Lower leg skin (tissue), 3 donors: ENCODE measurements at regions not wholly inside any gene's neighbourhood (a gene's known extent, or its start where the extent isn't known, plus 50 kb on each side); places are given as distances from the start of the nearest gene placed in this dataset.
"Not testable (repeated sequence)": the region's sequence is repeated elsewhere in the genome, so short reads cannot be mapped to it uniquely, and the experiment has no call there.

Experiments used
- DNase-seq, 2 donors: peaks; one replicate each; pipeline ENCODE4 v3.0.0-alpha.2; 2019; ENCODE audit warnings: low spot score in 2 of 2
- H3K4me3 ChIP-seq: fragments of 200-600 bp; sonication (generic); 2 replicates; pipeline ENCODE4 v1.5.1; 2017; ENCODE audit warnings: mild to moderate bottlenecking, low read depth; ENCODE audit not compliant: poor library complexity, severe bottlenecking
- WGBS, 2 donors: methylation state at CpG; one replicate each; pipeline ENCODE4 v1.1.5; 2018; 5-methylcytosine and 5-hydroxymethylcytosine counted together
- intact Hi-C: fragments of 100-400 bp; cut with DNase I; formaldehyde crosslinking; loops from one replicate; pipeline ENCODE4 v1.15.0; 2023; ENCODE audit warnings: low total_unique reads

GRCh38 chr9:67288117-67288735, 295.9 kb upstream of the SPATA31A3 start:
- DNase-seq, intact Hi-C loops, H3K4me3 ChIP-seq: not testable (repeated sequence)
- WGBS, 2 donors, result no CpG with 5 or more reads among the region's 46 CpGs

GRCh38 chr9:67284299-67284698, 291.9 kb upstream of the SPATA31A3 start:
- H3K4me3 ChIP-seq, DNase-seq, intact Hi-C loops: not testable (repeated sequence)
- WGBS, 2 donors, result no CpG with 5 or more reads among the region's 6 CpGs

DNA sequence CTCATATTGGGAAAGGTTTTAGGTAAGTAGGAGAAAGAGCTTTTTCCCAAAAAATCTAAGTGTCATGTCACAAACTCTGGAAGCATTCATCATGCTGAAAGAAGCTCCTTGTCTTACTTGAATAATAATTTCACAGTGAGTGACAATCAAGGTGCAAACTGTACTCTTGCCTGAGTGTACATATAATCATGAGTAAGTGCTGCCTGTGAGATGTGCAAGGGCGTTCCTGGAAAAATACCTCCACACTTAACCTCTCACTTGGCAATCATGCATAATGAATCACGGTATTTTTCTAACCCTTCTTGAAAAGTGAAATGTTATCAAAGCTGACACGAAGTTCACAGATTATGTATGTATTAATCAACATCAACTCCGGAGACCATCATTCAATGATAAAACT, 289.2 kb upstream of the SPATA31A3 start:
- H3K4me3 ChIP-seq, DNase-seq, intact Hi-C loops: not testable (repeated sequence)
- WGBS, 2 donors, result no CpG with 5 or more reads among the region's 4 CpGs

GRCh38 chr9:67269692-67270091, 277.3 kb upstream of the SPATA31A3 start:
- DNase-seq, H3K4me3 ChIP-seq, intact Hi-C loops: not testable (repeated sequence)
- no CpG with 5 or more reads among the region's 1 CpG for WGBS, 2 donors

GRCh38 chr9:67257894-67258293, 265.5 kb upstream of the SPATA31A3 start:
- H3K4me3 ChIP-seq, intact Hi-C loops, DNase-seq: not testable (repeated sequence)
- WGBS, 2 donors, result no CpG with 5 or more reads among the region's 6 CpGs

DNA sequence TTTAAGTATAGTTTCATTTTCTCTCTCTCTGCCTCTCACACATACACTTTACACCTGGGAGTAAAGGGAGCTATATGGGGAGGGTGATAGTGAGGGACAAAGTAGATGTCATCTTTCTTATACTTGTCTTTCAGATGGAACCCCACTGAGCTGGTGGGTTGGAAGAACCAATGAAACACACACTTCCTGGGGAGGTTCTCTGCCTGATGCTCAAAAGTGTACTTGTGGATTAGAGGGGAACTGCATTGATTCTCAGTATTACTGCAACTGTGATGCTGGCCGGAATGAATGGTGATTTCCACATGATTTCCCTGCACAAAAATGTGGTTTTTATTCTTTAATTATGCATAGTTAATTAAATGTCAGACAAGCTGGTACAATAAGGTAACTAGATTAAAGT, 256.6 kb upstream of the SPATA31A3 start:
- H3K4me3 ChIP-seq, DNase-seq, intact Hi-C loops: not testable (repeated sequence)
- WGBS, 2 donors, result no CpG with 5 or more reads among the region's 1 CpG

- intact Hi-C loops, DNase-seq: not testable (repeated sequence)
- 93 to 97% methylated on average over 14 to 15 of the region's 16 CpGs for WGBS, 2 donors
Observed at GRCh38 chr9:67212073-67212472, 219.7 kb upstream of the SPATA31A3 start.

GRCh38 chr9:67210842-67211241, 218.5 kb upstream of the SPATA31A3 start:
- intact Hi-C loops, H3K4me3 ChIP-seq, DNase-seq: not testable (repeated sequence)
- WGBS, 2 donors, result 74 to 86% methylated on average over 1 of the region's 3 CpGs

More at GRCh38 chr9:67212073-67212472, 219.7 kb upstream of the SPATA31A3 start:
- not testable (repeated sequence) for H3K4me3 ChIP-seq

DNA sequence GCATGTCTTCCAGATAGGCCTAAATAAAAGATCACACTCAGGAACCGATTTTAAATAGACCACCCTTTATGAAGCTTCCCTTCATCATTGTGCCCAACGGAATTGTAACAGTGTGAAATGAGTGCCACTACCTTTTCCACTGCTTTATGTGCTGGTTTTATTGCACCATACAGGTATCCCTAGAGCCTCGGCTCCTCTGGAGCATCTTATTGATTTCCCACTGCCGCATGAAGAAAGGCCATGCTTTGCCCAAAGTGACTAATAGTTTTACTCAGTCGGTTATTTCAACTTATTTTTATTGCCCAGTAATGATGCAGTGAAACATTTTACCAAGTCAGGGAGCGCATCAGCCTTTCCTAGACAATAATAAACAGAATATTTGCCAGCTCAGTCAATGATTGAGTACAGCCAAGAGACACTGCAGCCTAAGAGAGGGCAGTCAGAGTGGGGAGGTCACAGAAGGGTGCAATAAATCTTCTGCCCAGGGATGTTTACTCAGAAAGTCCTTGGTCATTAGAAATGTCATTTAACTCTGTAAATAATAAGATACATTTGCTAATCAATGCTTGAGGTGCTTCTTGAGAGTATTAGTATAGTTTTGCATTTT, 216.6 kb upstream of the SPATA31A3 start:
- H3K4me3 ChIP-seq, intact Hi-C loops, DNase-seq: not testable (repeated sequence)
- WGBS, 2 donors, result no CpG with 5 or more reads among the region's 6 CpGs

DNA sequence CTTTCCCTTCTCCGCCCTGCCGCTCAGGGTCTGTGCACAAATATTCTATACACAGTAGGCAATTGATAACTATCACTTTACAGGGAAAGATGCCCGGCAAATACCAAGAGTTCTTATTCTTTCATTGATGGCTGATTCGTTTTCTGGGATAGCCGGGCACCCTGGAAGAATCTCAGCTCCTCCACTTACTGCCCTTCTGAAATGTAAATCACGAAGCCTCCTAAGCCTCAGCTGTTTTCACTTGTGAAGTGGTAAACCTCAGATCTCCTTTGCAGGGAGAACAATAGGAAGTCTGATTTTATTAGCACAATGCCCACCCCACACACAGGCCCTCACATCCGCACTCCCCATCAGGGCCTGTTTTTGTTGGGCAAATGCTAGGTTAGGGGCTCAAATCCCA, 203.8 kb upstream of the SPATA31A3 start:
- DNase-seq, intact Hi-C loops, H3K4me3 ChIP-seq: not testable (repeated sequence)
- 84% methylated on average over 5 of the region's 7 CpGs; no CpG with 5 or more reads in 1 of the 2 donors for WGBS, 2 donors

DNA sequence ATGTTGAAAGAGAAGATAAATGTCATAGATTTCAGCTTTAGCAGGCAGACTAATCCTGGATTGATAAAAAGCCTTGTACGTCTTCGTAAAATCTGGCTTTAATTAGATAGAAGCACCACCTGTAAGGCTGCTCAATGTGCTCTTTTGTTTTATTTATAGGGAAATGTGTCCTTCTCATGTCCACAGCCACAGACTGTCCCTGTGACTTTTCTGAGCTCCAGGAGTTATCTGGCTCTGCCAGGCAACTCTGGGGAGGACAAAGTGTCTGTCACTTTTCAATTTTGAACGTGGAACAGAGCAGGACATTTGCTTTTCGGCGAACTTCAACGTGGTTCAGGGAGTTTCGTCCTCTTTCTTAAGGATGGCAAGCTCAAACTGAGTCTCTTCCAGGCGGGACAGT, 203.0 kb upstream of the SPATA31A3 start:
- DNase-seq, H3K4me3 ChIP-seq, intact Hi-C loops: not testable (repeated sequence)
- WGBS, 2 donors, result no CpG with 5 or more reads among the region's 8 CpGs

DNA sequence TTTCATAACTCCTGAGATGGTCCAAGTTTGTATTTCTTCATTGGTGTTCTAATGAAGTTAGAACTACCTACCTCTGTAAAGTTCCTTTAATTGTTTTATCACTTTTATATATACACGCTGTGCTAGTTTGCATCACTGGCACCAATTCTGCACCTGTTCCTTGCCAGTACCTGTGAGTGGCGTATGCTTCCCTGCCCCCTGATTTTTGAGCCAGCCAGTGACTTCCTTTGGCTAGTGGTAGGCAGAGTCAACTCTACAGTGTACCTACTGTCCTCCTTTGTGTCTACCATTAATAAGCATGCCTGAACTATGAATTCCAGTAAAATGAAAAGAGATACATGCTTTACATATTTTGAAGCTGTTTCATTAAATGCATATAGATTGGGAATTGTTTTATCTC, 186.8 kb upstream of the SPATA31A3 start:
- whole genome bisulfite sequencing, 2 donors, result 74 to 80% methylated on average over 2 of the region's 2 CpGs
- intact Hi-C loops, DNase-seq: not testable (repeated sequence)

GRCh38 chr9:67175167-67175566, 182.8 kb upstream of the SPATA31A3 start:
- WGBS, 2 donors, result 43% methylated on average over 1 of the region's 5 CpGs; no CpG with 5 or more reads in 1 of the 2 donors
- H3K4me3 ChIP-seq, DNase-seq, intact Hi-C loops: not testable (repeated sequence)

More for the DNA sequence above, 186.8 kb upstream of the SPATA31A3 start:
- H3K4me3 ChIP-seq, result not testable (repeated sequence)

GRCh38 chr9:67171721-67172120, 179.4 kb upstream of the SPATA31A3 start:
- DNase-seq, intact Hi-C loops, H3K4me3 ChIP-seq: not testable (repeated sequence)
- WGBS, 2 donors, result 100% methylated on average over 1 of the region's 3 CpGs

DNA sequence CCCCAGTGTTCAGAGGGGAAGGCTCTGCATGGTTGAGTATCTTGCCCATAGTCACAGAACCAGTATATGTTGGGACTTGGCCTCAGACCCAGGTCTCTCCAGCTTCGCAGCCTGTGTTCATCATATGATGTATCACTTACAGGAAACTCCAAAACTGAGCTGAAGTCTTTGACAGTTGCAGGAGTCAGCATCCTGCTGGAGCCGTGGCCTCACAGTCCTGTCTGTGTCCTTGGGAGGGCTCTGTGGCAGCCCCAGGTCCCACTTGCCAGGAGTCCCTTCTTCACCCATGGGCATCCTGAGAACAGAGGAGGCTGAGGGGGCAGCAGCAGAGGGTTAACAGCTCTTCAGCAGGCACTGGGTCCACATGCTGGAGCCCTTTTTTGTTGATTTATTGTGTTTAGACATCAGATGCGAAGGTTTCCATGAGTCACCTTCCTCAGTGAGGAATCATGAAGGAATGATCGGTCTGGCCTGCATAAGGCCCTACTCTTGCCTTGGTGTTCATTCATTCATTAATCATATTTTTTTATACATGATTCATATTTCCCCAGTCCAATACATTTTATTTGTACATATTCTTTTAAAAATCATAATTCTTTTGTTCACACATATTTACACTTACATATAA, 176.3 kb upstream of the SPATA31A3 start:
- WGBS, 2 donors, result 33 to 86% methylated on average over 2 of the region's 4 CpGs
- intact Hi-C loops, DNase-seq, H3K4me3 ChIP-seq: not testable (repeated sequence)
